Osteoblast (primary cell): ENCODE measurements at regions not wholly inside any gene's neighbourhood (a gene's known extent, or its start where the extent isn't known, plus 50 kb on each side); places are given as distances from the start of the nearest gene placed in this dataset.

Experiments
- DNase-seq: peaks from one replicate; pipeline ENCODE4 v3.0.0; 2011; ENCODE audit warnings: low spot score, mixed read lengths; ENCODE audit not compliant: insufficient read length; ENCODE audit errors: missing footprints
- H2AFZ ChIP-seq: 2 replicates; pipeline ENCODE4 v1.6.0; 2011; ENCODE audit warnings: mild to moderate bottlenecking, low read length
- H3K27ac ChIP-seq: 2 replicates; pipeline ENCODE4 v1.5.1; 2011; ENCODE audit warnings: mild to moderate bottlenecking, low read depth, low read length, moderate library complexity
- H3K27me3 ChIP-seq: 2 replicates; pipeline ENCODE4 v1.6.0; 2012; ENCODE audit warnings: mild to moderate bottlenecking, control low read depth, inconsistent platforms, low read length, moderate library complexity; ENCODE audit not compliant: insufficient read depth
- H3K36me3 ChIP-seq: 2 replicates; pipeline ENCODE4 v1.5.1; 2011; ENCODE audit warnings: mild to moderate bottlenecking, low read length, control low read depth, moderate library complexity; ENCODE audit not compliant: insufficient read depth
- H3K4me1 ChIP-seq: 2 replicates; pipeline ENCODE4 v1.5.1; 2011; ENCODE audit warnings: mild to moderate bottlenecking, low read length, control low read depth, moderate library complexity; ENCODE audit not compliant: insufficient read depth
- H3K4me2 ChIP-seq: 2 replicates; pipeline ENCODE4 v1.6.0; 2011; ENCODE audit warnings: mild to moderate bottlenecking, low read length; ENCODE audit not compliant: insufficient read depth
- H3K4me3 ChIP-seq: fragments of 200-600 bp; sonication (generic); 3 replicates; pipeline ENCODE4 v1.5.1; 2012; ENCODE audit warnings: mild to moderate bottlenecking, low read length, inconsistent platforms; ENCODE audit not compliant: insufficient read depth
- H3K79me2 ChIP-seq: 2 replicates; pipeline ENCODE4 v1.6.0; 2012; ENCODE audit warnings: mild to moderate bottlenecking, low read length, control low read depth, inconsistent platforms; ENCODE audit not compliant: insufficient read depth
- H3K9me3 ChIP-seq: 2 replicates; pipeline ENCODE4 v1.5.1; 2011; ENCODE audit warnings: low read depth, low read length, control low read depth
- H4K20me1 ChIP-seq: 2 replicates; pipeline ENCODE4 v1.6.0; 2012; ENCODE audit warnings: mild to moderate bottlenecking, low read length, control low read depth; ENCODE audit not compliant: insufficient read depth
- TF ChIP-seq, protein P1 (sequence below): IDR thresholded peaks from 2 replicates; pipeline ENCODE4 v1.5.1; 2011; ENCODE audit warnings: mild to moderate bottlenecking, low read depth, low read length, moderate library complexity; ENCODE audit errors: extremely low read depth

DNA sequence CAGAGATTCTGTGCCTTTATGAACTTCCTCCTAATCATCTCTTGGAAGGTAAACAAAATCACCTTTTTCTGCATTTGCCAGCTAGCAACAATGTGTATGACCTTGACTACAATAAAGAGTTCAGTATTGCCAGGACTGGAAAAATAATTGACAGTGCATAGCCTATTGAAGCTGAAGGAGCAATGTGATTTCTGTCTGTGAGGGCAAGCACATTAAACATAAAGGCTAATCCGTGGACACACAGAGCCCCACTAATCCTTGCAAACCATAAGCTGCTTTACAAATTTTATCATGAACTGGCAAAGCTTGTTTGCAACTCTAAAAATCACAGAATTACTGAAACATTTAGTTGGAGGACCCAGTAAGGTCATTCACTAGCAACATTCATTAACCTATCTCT lies 563.8 kb downstream of the PYDC2 start:
- no peaks in the 10 kb centered on the region for H3K27me3 ChIP-seq
- no peaks in the 10 kb centered on the region for H3K79me2 ChIP-seq

DNA sequence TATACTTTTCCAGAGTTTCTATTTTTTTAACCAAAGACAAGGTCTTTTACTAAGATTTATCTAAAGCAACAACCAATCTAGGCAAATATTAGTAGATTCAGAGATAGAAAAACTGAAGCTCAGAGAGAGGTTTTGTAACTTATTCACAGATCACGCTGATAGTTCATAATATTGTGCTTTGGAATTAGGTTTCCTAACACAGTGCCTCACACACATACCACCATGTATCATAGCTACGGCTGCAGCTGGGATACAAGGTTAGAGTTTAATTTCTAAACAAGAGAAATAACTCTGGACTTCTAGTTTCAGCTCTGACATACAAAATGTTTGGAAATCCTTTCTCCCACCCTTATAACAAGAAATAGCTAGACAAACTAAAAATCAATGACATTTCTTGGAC lies 565.7 kb downstream of the PYDC2 start:
- TF ChIP-seq, protein P1, sequence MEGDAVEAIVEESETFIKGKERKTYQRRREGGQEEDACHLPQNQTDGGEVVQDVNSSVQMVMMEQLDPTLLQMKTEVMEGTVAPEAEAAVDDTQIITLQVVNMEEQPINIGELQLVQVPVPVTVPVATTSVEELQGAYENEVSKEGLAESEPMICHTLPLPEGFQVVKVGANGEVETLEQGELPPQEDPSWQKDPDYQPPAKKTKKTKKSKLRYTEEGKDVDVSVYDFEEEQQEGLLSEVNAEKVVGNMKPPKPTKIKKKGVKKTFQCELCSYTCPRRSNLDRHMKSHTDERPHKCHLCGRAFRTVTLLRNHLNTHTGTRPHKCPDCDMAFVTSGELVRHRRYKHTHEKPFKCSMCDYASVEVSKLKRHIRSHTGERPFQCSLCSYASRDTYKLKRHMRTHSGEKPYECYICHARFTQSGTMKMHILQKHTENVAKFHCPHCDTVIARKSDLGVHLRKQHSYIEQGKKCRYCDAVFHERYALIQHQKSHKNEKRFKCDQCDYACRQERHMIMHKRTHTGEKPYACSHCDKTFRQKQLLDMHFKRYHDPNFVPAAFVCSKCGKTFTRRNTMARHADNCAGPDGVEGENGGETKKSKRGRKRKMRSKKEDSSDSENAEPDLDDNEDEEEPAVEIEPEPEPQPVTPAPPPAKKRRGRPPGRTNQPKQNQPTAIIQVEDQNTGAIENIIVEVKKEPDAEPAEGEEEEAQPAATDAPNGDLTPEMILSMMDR, result no peak
- H3K36me3 ChIP-seq, result no peaks in the 10 kb centered on the region
- H3K79me2 ChIP-seq, result no peaks in the 10 kb centered on the region
- H3K27ac ChIP-seq, result no peak overlapping the region
- no peaks in the 10 kb centered on the region for H4K20me1 ChIP-seq
- no peaks in the 10 kb centered on the region for H3K27me3 ChIP-seq
- H3K4me3 ChIP-seq, result no peak overlapping the region
- H2AFZ ChIP-seq, result no peak overlapping the region
- no peak for DNase-seq
- no peak overlapping the region for H3K4me2 ChIP-seq
- H3K4me1 ChIP-seq, result no peaks in the 10 kb centered on the region
- no peaks in the 10 kb centered on the region for H3K9me3 ChIP-seq

More for the DNA sequence above, 563.8 kb downstream of the PYDC2 start:
- H3K27ac ChIP-seq, result no peak overlapping the region
- H3K4me1 ChIP-seq, result no peaks in the 10 kb centered on the region
- H3K4me3 ChIP-seq, result no peak overlapping the region
- H3K36me3 ChIP-seq, result no peaks in the 10 kb centered on the region
- TF ChIP-seq, protein P1, result no peak
- DNase-seq, result no peak
- no peak overlapping the region for H2AFZ ChIP-seq
- no peaks in the 10 kb centered on the region for H3K9me3 ChIP-seq
- H3K4me2 ChIP-seq, result no peak overlapping the region
- H4K20me1 ChIP-seq, result no peaks in the 10 kb centered on the region

DNA sequence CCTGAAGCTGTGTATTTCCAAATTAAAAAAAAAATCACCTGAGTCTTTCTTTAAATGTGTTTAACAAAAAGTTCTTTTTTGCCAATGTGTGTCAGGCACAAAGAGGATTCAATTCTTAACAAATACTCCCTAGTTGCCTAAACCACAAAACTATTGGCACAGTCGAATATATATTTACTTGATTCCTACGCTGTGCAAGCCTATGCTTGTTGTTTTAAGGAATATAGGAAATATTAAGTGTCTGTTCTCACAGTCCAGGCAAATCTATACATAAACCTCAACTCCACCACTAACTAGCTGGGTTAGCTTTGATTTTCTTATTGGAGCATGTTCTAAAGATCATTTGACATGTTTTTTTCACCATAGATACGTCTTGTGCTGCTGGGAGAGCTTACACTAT lies 571.0 kb downstream of the PYDC2 start:
- H3K79me2 ChIP-seq, result no peaks in the 10 kb centered on the region
- no peak overlapping the region for H3K4me3 ChIP-seq
- no peak overlapping the region for H3K4me2 ChIP-seq
- H4K20me1 ChIP-seq, result no peaks in the 10 kb centered on the region
- no peak overlapping the region for H2AFZ ChIP-seq
- no peaks in the 10 kb centered on the region for H3K4me1 ChIP-seq
- H3K9me3 ChIP-seq, result no peaks in the 10 kb centered on the region
- H3K27ac ChIP-seq, result no peak overlapping the region
- TF ChIP-seq, protein P1, result no peak
- no peak for DNase-seq
- no peaks in the 10 kb centered on the region for H3K36me3 ChIP-seq
- no peaks in the 10 kb centered on the region for H3K27me3 ChIP-seq

DNA sequence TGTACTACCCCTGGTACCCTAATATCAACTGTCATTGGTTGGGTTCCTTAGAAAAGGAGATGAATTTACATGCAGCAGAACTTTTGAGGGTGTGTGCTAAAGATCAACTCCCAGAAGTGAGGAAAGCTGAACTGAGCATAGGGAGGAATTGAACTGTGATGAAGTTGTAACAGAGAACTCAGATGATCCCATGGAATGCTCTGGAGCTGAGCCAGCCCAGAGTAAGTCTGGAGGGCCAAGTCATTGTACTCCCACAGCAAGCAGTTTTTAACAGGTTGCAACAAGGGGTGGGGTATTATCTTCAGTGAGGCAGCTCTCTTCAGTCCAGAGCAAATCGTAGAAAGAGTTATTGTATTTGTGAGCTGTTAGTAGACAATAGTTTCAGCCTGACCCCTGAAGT lies 572.3 kb downstream of the PYDC2 start:
- Histone ChIP-seq H2AFZ (no peak overlapping the region), H3K4me1 (no peaks in the 10 kb centered on the region), H3K36me3 (no peaks in the 10 kb centered on the region), H3K27ac (no peak overlapping the region), H4K20me1 (no peaks in the 10 kb centered on the region), H3K27me3 (no peaks in the 10 kb centered on the region), H3K4me2 (no peak overlapping the region), H3K4me3 (no peak overlapping the region), H3K79me2 (no peaks in the 10 kb centered on the region), H3K9me3 (no peaks in the 10 kb centered on the region)
- TF ChIP-seq, protein P1, result no peak
- no peak for DNase-seq
